WTC11 (cell line): ENCODE measurements at regions not wholly inside any gene's neighbourhood (a gene's known extent, or its start where the extent isn't known, plus 50 kb on each side); places are given as distances from the start of the nearest gene placed in this dataset.

Experiments used
- ATAC-seq: fragments of 200-7000 bp; cut with Tn5 transposase; 2 replicates; pipeline ENCODE4 v1.10.0; 2021; ENCODE audit warnings: mild to moderate bottlenecking, moderate library complexity
- CTCF ChIA-PET: fragments of 300-600 bp; sonication (Branson Sonifier 250); formaldehyde crosslinking; loops from one replicate; lab custom pipeline; 2021; ENCODE audit warnings: antibody characterized with exemption; lab: Charles Lee
- POLR2A ChIA-PET: fragments of 350-600 bp; sonication (Branson Sonifier 250); formaldehyde crosslinking; loops from one replicate; lab custom pipeline; 2021; ENCODE audit warnings: antibody characterized with exemption; lab: Charles Lee
- DNase-seq: peaks from one replicate; pipeline ENCODE4 v3.0.0; 2021; ENCODE audit warnings: low spot score
- H3K27ac Mint-ChIP-seq: 2 replicates; pipeline ENCODE4 v1.8.0; 2021; ENCODE audit warnings: mixed read lengths
- H3K27me3 Mint-ChIP-seq: 2 replicates; pipeline ENCODE4 v1.8.0; 2021; ENCODE audit warnings: low read depth, mild to moderate bottlenecking, moderate library complexity, mixed read lengths
- H3K36me3 Mint-ChIP-seq: 2 replicates; pipeline ENCODE4 v1.8.0; 2021; ENCODE audit warnings: mixed read lengths
- H3K4me1 Mint-ChIP-seq: 2 replicates; pipeline ENCODE4 v1.8.0; 2022; ENCODE audit warnings: mixed read lengths
- H3K4me3 Mint-ChIP-seq: 2 replicates; pipeline ENCODE4 v1.8.0; 2021; ENCODE audit warnings: mild to moderate bottlenecking, moderate library complexity, mixed read lengths
- H3K9me3 Mint-ChIP-seq: 2 replicates; pipeline ENCODE4 v1.8.0; 2021; ENCODE audit warnings: mixed read lengths
- ATF1 ChIP-seq: sonication (generic); formaldehyde crosslinking; IDR thresholded peaks from 2 replicates; pipeline ENCODE4 v1.8.1; 2023; ENCODE audit warnings: mild to moderate bottlenecking, moderate library complexity, missing genetic modification reagents
- ATF2 ChIP-seq: sonication (generic); formaldehyde crosslinking; IDR thresholded peaks from 2 replicates; pipeline ENCODE4 v1.8.1; 2022; ENCODE audit warnings: low read depth, missing genetic modification reagents, borderline replicate concordance
- ELF4 ChIP-seq: sonication (generic); formaldehyde crosslinking; IDR thresholded peaks from 2 replicates; pipeline ENCODE4 v1.8.1; 2022; ENCODE audit warnings: low read depth, mild to moderate bottlenecking, moderate library complexity, missing genetic modification reagents
- ESRRA ChIP-seq: sonication (generic); formaldehyde crosslinking; IDR thresholded peaks from 2 replicates; pipeline ENCODE4 v1.8.1; 2022; ENCODE audit warnings: mild to moderate bottlenecking, missing genetic modification reagents, borderline replicate concordance
- FOXP1 ChIP-seq: sonication (generic); formaldehyde crosslinking; IDR thresholded peaks from 2 replicates; pipeline ENCODE4 v1.8.0; 2022; ENCODE audit warnings: missing genetic modification reagents, mild to moderate bottlenecking, moderate library complexity, borderline replicate concordance
- GABPB1 ChIP-seq: sonication (generic); formaldehyde crosslinking; IDR thresholded peaks from 2 replicates; pipeline ENCODE4 v1.8.1; 2023; ENCODE audit warnings: mild to moderate bottlenecking, missing genetic modification reagents
- GTF2I ChIP-seq: fragments of 250-450 bp; sonication (Bioruptor Pico); conservative IDR thresholded peaks from 2 replicates; pipeline ENCODE4 v1.4.0; 2021; ENCODE audit warnings: mild to moderate bottlenecking
- IRF1 ChIP-seq: sonication (generic); formaldehyde crosslinking; IDR thresholded peaks from 2 replicates; pipeline ENCODE4 v1.8.0; 2023; ENCODE audit warnings: missing genetic modification reagents
- KAT7 ChIP-seq: sonication (generic); formaldehyde crosslinking; IDR thresholded peaks from 2 replicates; pipeline ENCODE4 v1.8.1; 2023; ENCODE audit warnings: missing genetic modification reagents, mild to moderate bottlenecking, borderline replicate concordance
- NFE2L1 ChIP-seq: sonication (generic); formaldehyde crosslinking; IDR thresholded peaks from 2 replicates; pipeline ENCODE4 v1.8.1; 2023; ENCODE audit warnings: missing genetic modification reagents
- NR1H2 ChIP-seq: sonication (generic); formaldehyde crosslinking; IDR thresholded peaks from 2 replicates; pipeline ENCODE4 v1.9.0; 2021; ENCODE audit warnings: mild to moderate bottlenecking, moderate library complexity, missing genetic modification reagents
- NR3C1 ChIP-seq: sonication (generic); formaldehyde crosslinking; conservative IDR thresholded peaks from 2 replicates; pipeline ENCODE4 v1.8.1; 2023; ENCODE audit warnings: low read depth, mild to moderate bottlenecking, missing genetic modification reagents
- PREB ChIP-seq: sonication (generic); formaldehyde crosslinking; IDR thresholded peaks from 2 replicates; pipeline ENCODE4 v1.8.1; 2022; ENCODE audit warnings: mild to moderate bottlenecking, missing genetic modification reagents, moderate library complexity, borderline replicate concordance
- PRRX2 ChIP-seq: fragments of 250-450 bp; sonication (Bioruptor Pico); IDR thresholded peaks from 2 replicates; pipeline ENCODE4 v1.8.0; 2021; ENCODE audit warnings: mild to moderate bottlenecking
- RELA ChIP-seq: sonication (generic); formaldehyde crosslinking; IDR thresholded peaks from 2 replicates; pipeline ENCODE4 v1.8.1; 2022; ENCODE audit warnings: missing genetic modification reagents, mild to moderate bottlenecking, borderline replicate concordance
- RORB ChIP-seq: fragments of 250-450 bp; sonication (Bioruptor Pico); IDR thresholded peaks from 2 replicates; pipeline ENCODE4 v1.9.0; 2021; ENCODE audit warnings: mild to moderate bottlenecking
- SMAD3 ChIP-seq: sonication (generic); formaldehyde crosslinking; IDR thresholded peaks from 2 replicates; pipeline ENCODE4 v1.8.0; 2022; ENCODE audit warnings: missing genetic modification reagents, mild to moderate bottlenecking, borderline replicate concordance
- SMAD4 ChIP-seq: sonication (generic); formaldehyde crosslinking; IDR thresholded peaks from 2 replicates; pipeline ENCODE4 v1.8.0; 2022; ENCODE audit warnings: mild to moderate bottlenecking, missing genetic modification reagents
- SOX15 ChIP-seq: fragments of 250-450 bp; sonication (Bioruptor Pico); IDR thresholded peaks from 2 replicates; pipeline ENCODE4 v1.9.0; 2021; ENCODE audit warnings: mild to moderate bottlenecking
- TEAD4 ChIP-seq: sonication (generic); formaldehyde crosslinking; IDR thresholded peaks from 2 replicates; pipeline ENCODE4 v1.8.0; 2022; ENCODE audit warnings: mild to moderate bottlenecking, missing genetic modification reagents
- TP53 ChIP-seq: sonication (generic); formaldehyde crosslinking; IDR thresholded peaks from 2 replicates; pipeline ENCODE4 v1.8.1; 2023; ENCODE audit warnings: mild to moderate bottlenecking, missing genetic modification reagents
- USF2 ChIP-seq: sonication (generic); formaldehyde crosslinking; IDR thresholded peaks from 2 replicates; pipeline ENCODE4 v1.8.1; 2023; ENCODE audit warnings: mild to moderate bottlenecking, missing genetic modification reagents, moderate library complexity
- ZNF121 ChIP-seq: sonication (generic); formaldehyde crosslinking; IDR thresholded peaks from 2 replicates; pipeline ENCODE4 v1.8.0; 2023; ENCODE audit warnings: missing genetic modification reagents
- ZNF232 ChIP-seq: sonication (generic); formaldehyde crosslinking; IDR thresholded peaks from 2 replicates; pipeline ENCODE4 v1.8.0; 2022; ENCODE audit warnings: mild to moderate bottlenecking, missing genetic modification reagents
- ZNF317 ChIP-seq: sonication (generic); formaldehyde crosslinking; IDR thresholded peaks from 2 replicates; pipeline ENCODE4 v1.8.1; 2023; ENCODE audit warnings: low read depth, mild to moderate bottlenecking, moderate library complexity, missing genetic modification reagents, borderline replicate concordance
- ZNF423 ChIP-seq: fragments of 250-450 bp; sonication (Bioruptor Pico); IDR thresholded peaks from 2 replicates; pipeline ENCODE4 v2.1.2; 2022; ENCODE audit warnings: mild to moderate bottlenecking, moderate library complexity
- ZNF671 ChIP-seq: fragments of 250-450 bp; sonication (Bioruptor Pico); IDR thresholded peaks from 2 replicates; pipeline ENCODE4 v1.8.0; 2021; ENCODE audit warnings: mild to moderate bottlenecking

- no peak for TF ChIP-seq ATF2 (CRISPR knock-in tag)
- TF ChIP-seq ZNF423 (CRISPR knock-in tag), result no peak
- no peak; the same call in 1 of the 2 replicates for TF ChIP-seq SMAD3 (CRISPR knock-in tag)
- no peak for TF ChIP-seq KAT7 (CRISPR knock-in tag)
- TF ChIP-seq NR3C1 (CRISPR knock-in tag), result no peak
- no peak for TF ChIP-seq GABPB1 (CRISPR knock-in tag)
- no peak for TF ChIP-seq RELA (CRISPR knock-in tag)
Observed at GRCh38 chr6:121932076-121932991, 467.1 kb upstream of the HSF2 start (continued).

GRCh38 chr6:121934451-121934850 is 465.0 kb upstream of the HSF2 start:
- ChIA-PET CTCF (no interaction called here), POLR2A (no interaction called here)
- H3K9me3 Mint-ChIP-seq, result peaks cover 21% of the 10 kb centered on the region
- no peaks in the 10 kb centered on the region for H3K27me3 Mint-ChIP-seq
- peaks cover 16% of the 10 kb centered on the region for H3K36me3 Mint-ChIP-seq
- no peak overlapping the region for H3K27ac Mint-ChIP-seq
- DNase-seq (no peak), ATAC-seq (no peak)
- H3K4me1 Mint-ChIP-seq, result peaks cover 36% of the 10 kb centered on the region
- TF ChIP-seq PRRX2 (no peak), NFE2L1 (CRISPR knock-in tag) (no peak), ZNF232 (CRISPR knock-in tag) (no peak), TEAD4 (CRISPR knock-in tag) (no peak), USF2 (no peak), NR1H2 (no peak), ZNF121 (CRISPR knock-in tag) (no peak), RORB (CRISPR knock-in tag) (no peak), SOX15 (no peak), PREB (CRISPR knock-in tag) (no peak), ATF1 (CRISPR knock-in tag) (no peak), GTF2I (no peak), ELF4 (no peak)
- H3K4me3 Mint-ChIP-seq, result no peak overlapping the region

- no peak for DNase-seq
- ChIA-PET POLR2A (no interaction called here), CTCF (no interaction called here)
- H3K27me3 Mint-ChIP-seq, result no peaks in the 10 kb centered on the region
- H3K27ac Mint-ChIP-seq, result no peak overlapping the region
- peaks cover 6% of the 10 kb centered on the region; the same call in 1 of the 2 replicates for H3K4me1 Mint-ChIP-seq
- peaks cover 11% of the 10 kb centered on the region for H3K36me3 Mint-ChIP-seq
- no peak overlapping the region for H3K4me3 Mint-ChIP-seq
- no peak for ATAC-seq
- peaks cover 34% of the 10 kb centered on the region for H3K9me3 Mint-ChIP-seq
- TF ChIP-seq ESRRA (CRISPR knock-in tag) (no peak), ZNF121 (CRISPR knock-in tag) (no peak), SMAD4 (no peak), ZNF317 (CRISPR knock-in tag) (no peak), FOXP1 (CRISPR knock-in tag) (no peak), TP53 (CRISPR knock-in tag) (no peak), IRF1 (CRISPR knock-in tag) (no peak), ZNF671 (CRISPR knock-in tag) (no peak), PREB (CRISPR knock-in tag) (no peak)
Observed at GRCh38 chr6:121940728-121941127, 458.7 kb upstream of the HSF2 start.
